Heart right ventricle (tissue), 16 donors: ENCODE measurements at regions not wholly inside any gene's neighbourhood (a gene's known extent, or its start where the extent isn't known, plus 50 kb on each side); places are given as distances from the start of the nearest gene placed in this dataset.
"Not testable (repeated sequence)": the region's sequence is repeated elsewhere in the genome, so short reads cannot be mapped to it uniquely, and the experiment has no call there.

ENCODE experiments used
- ATAC-seq, 8 donors: fragments of 200-7000 bp; cut with Tn5 transposase; one replicate each; pipeline ENCODE4 v1.9.1; 2020; ENCODE audit warnings: mild to moderate bottlenecking in 8 of 8, moderate library complexity in 8 of 8, moderate number of reproducible peaks in 1 of 8
- DNase-seq, 2 donors: peaks; one replicate each; pipeline ENCODE4 v3.0.0-alpha.2; 2020
- H3K27ac ChIP-seq, 10 donors: fragments of 200-600 bp; sonication (generic) in 2 of 10; one replicate each; pipeline versions ENCODE4 v1.5.0 to v1.8.0; 2020 to 2022; ENCODE audit warnings: mild to moderate bottlenecking in 3 of 10
- H3K27me3 ChIP-seq, 7 donors: fragments of 200-600 bp; one replicate each; pipeline ENCODE4 v1.8.0; 2021 to 2022; ENCODE audit warnings: mild to moderate bottlenecking in 2 of 7
- H3K36me3 ChIP-seq, 9 donors: fragments of 200-600 bp; sonication (generic) in 1 of 9; one replicate each; pipeline versions ENCODE4 v1.5.0 to v1.8.0; 2020 to 2022; ENCODE audit warnings: mild to moderate bottlenecking in 2 of 9
- H3K4me1 ChIP-seq, 9 donors: fragments of 200-600 bp; sonication (generic) in 1 of 9; one replicate each; pipeline versions ENCODE4 v1.5.0 to v1.8.0; 2020 to 2022; ENCODE audit warnings: mild to moderate bottlenecking in 4 of 9
- H3K4me3 ChIP-seq, 10 donors: fragments of 200-600 bp; sonication (generic) in 2 of 10; one replicate each; pipeline versions ENCODE4 v1.5.0 to v1.8.0; 2020 to 2022; ENCODE audit warnings: mild to moderate bottlenecking in 7 of 10, moderate library complexity in 2 of 10
- H3K9me3 ChIP-seq, 11 donors: fragments of 200-600 bp in 10 of 11; sonication (generic) in 2 of 11; one replicate each; pipeline versions ENCODE4 v1.5.0 to v1.8.0; 2013 to 2022; ENCODE audit warnings: mild to moderate bottlenecking in 2 of 11, control low read depth in 1 of 11, moderate library complexity in 1 of 11
- CTCF ChIP-seq, 9 donors: fragments of 200-600 bp; sonication (generic) in 2 of 9; IDR thresholded peaks; one replicate each; pipeline versions ENCODE4 v1.5.0 to v1.8.0; 2021 to 2022; ENCODE audit warnings: antibody characterized with exemption in 9 of 9, mild to moderate bottlenecking in 5 of 9, moderate library complexity in 1 of 9
- WGBS, 2 donors: extraction: QIAGEN DNeasy Blood & Tissue Kit; methylation state at CpG; one replicate each; pipeline ENCODE4 v1.1.7; 2013; ENCODE audit warnings: inconsistent platforms in 1 of 2; 5-methylcytosine and 5-hydroxymethylcytosine counted together
- intact Hi-C, 10 donors: fragments of 100-400 bp; cut with DNase I; formaldehyde crosslinking; loops; one replicate each; pipeline versions ENCODE4 v1.11.1 to v1.14.2; 2022
- donor health status: Arrhythmogenic right ventricular cardiomyopathy.
- donor health status: ischemic (EF 13 %, LVEDD 7.1; RV severe dilation, severe dysfunction).
- donor health status: healthy with polysubstance abuse.
- donor health status: DM: no; HTN: yes; CAD: no.
- donor health status: DM: no; HTN: no; CAD: no.
- donor health status: ischemic (EF 25% LVEDD 6.9; RV normal size, moderate dysfunction).
- donor health status: ischemic (EF 25% LVEDD 5.7; RV mildly dilated, moderate dysfunction).
- donor health status: healthy.
- donor health status: DM: yes; HTN: yes; CAD: no.
- donor health status: Ischemic cardiomyopathy.
- donor health status: ischemic (EF 35%, LVEDD 5.7; RV mildly dilated, moderate dysfunction).
- donor health status: nonischemic (EF 11% LVEDD 7.7; RV severe dilation, severe dysfunction).
- donor health status: DM: yes; HTN: yes; CAD: no.
- donor health status: PGD.
- donor health status: ischemic (EF 29% LVEDD 5.4; RV normal size, mild dysfunction).
- donor health status: nonischemic (EF 23%, LVEDD 6.1; RV moderate dilation, normal function).

- WGBS, 2 donors, result 92 to 96% methylated on average over 19 to 20 of the region's 20 CpGs
- H3K4me3 ChIP-seq, H3K27ac ChIP-seq, H3K9me3 ChIP-seq, intact Hi-C loops, DNase-seq, H3K4me1 ChIP-seq, H3K27me3 ChIP-seq, H3K36me3 ChIP-seq, ATAC-seq: not testable (repeated sequence)
Measured at GRCh38 chr1:95297906-95298305, 63.9 kb downstream of the RWDD3 start.

- ATAC-seq, result no peak
- H3K36me3 ChIP-seq, result no peaks in the 10 kb centered on the region
- H3K4me1 ChIP-seq, result no peaks in the 10 kb centered on the region
- H3K4me3 ChIP-seq, result no peak overlapping the region
- H3K27ac ChIP-seq, result no peak overlapping the region
- TF ChIP-seq CTCF (IDR thresholded peaks at IDR 0.05), result no peak
- DNase-seq, result no peak
- peaks cover 0 to 4% (median 0%) of the 10 kb centered on the region in 7 donors for H3K27me3 ChIP-seq
- H3K9me3 ChIP-seq, result peaks cover 0 to 6% (median 0%) of the 10 kb centered on the region in 11 donors
- intact Hi-C loops, result loop anchor here in 1 of 10 donors (10.0 kb wide), 1 partner anchor 174 kb away; no protein-coding TSS in a partner anchor
Measured at GRCh38 chr1:95301091-95301490, 67.1 kb downstream of the RWDD3 start.

- intact Hi-C loops, result loop anchor here in 1 of 10 donors (10.0 kb wide), 1 partner anchor 173 kb away; no protein-coding TSS in a partner anchor
- Histone ChIP-seq H3K27me3 (peaks cover 0 to 6% (median 0%) of the 10 kb centered on the region in 7 donors), H3K4me1 (no peaks in the 10 kb centered on the region), H3K36me3 (no peaks in the 10 kb centered on the region), H3K9me3 (peaks cover 0 to 6% (median 0%) of the 10 kb centered on the region in 11 donors), H3K27ac (no peak overlapping the region), H3K4me3 (no peak overlapping the region)
- ATAC-seq, result no peak
- DNase-seq, result no peak
- TF ChIP-seq CTCF (IDR thresholded peaks at IDR 0.05), result no peak
- 81 to 86% methylated on average over 3 of the region's 3 CpGs for WGBS, 2 donors
Measured at GRCh38 chr1:95301614-95302013, 67.6 kb downstream of the RWDD3 start.

- ATAC-seq (no peak), DNase-seq (no peak)
- no peaks in the 10 kb centered on the region for H3K36me3 ChIP-seq
- H3K9me3 ChIP-seq, result peaks cover 0 to 6% (median 0%) of the 10 kb centered on the region in 11 donors
- intact Hi-C loops, result loop anchor here in 2 of 10 donors (5.0 to 10.0 kb wide), 2 partner anchors 162 to 170 kb away; no protein-coding TSS in a partner anchor
- 93 to 94% methylated on average over 4 of the region's 4 CpGs for WGBS, 2 donors
- no peak overlapping the region for H3K4me3 ChIP-seq
- H3K4me1 ChIP-seq, result no peaks in the 10 kb centered on the region
- peaks cover 0 to 27% (median 0%) of the 10 kb centered on the region in 7 donors for H3K27me3 ChIP-seq
- H3K27ac ChIP-seq, result no peak overlapping the region
- TF ChIP-seq CTCF (IDR thresholded peaks at IDR 0.05), result no peak
Measured at GRCh38 chr1:95304803-95305202, 70.8 kb downstream of the RWDD3 start.

GRCh38 chr1:95308276-95309030 lies 74.4 kb downstream of the RWDD3 start:
- Histone ChIP-seq H3K27ac (no peak overlapping the region), H3K36me3 (no peaks in the 10 kb centered on the region), H3K4me3 (no peak overlapping the region), H3K4me1 (no peaks in the 10 kb centered on the region), H3K9me3 (no peaks in the 10 kb centered on the region), H3K27me3 (peaks cover 0 to 28% (median 3%) of the 10 kb centered on the region in 7 donors)
- DNase-seq (no peak), ATAC-seq (no peak)
- 45 to 51% methylated on average over 6 of the region's 6 CpGs for WGBS, 2 donors
- no peak for TF ChIP-seq CTCF (IDR thresholded peaks at IDR 0.05)
- intact Hi-C loops, result loop anchor here in 3 of 10 donors (2.0 to 10.0 kb wide), 3 partner anchors 158 to 166 kb away; no protein-coding TSS in a partner anchor
